Dendritic cell treated with granulocyte-macrophage colony-stimulating factor and Interleukin-4, amounts not matched to agents 40 ng/mL and 50 ng/mL, for 4 days (primary cell): ENCODE measurements at regions not wholly inside any gene's neighbourhood (a gene's known extent, or its start where the extent isn't known, plus 50 kb on each side); places are given as distances from the start of the nearest gene placed in this dataset.

Experiments used
- H3K27ac Mint-ChIP-seq: one replicate; pipeline ENCODE4 v1.8.0; 2022; ENCODE audit warnings: mild to moderate bottlenecking, mixed read lengths
- H3K27me3 Mint-ChIP-seq: one replicate; pipeline ENCODE4 v1.8.0; 2022; ENCODE audit warnings: mild to moderate bottlenecking, mixed read lengths
- H3K36me3 Mint-ChIP-seq: one replicate; pipeline ENCODE4 v1.8.0; 2022; ENCODE audit warnings: low read depth, mixed read lengths
- H3K4me1 Mint-ChIP-seq: one replicate; pipeline ENCODE4 v1.8.0; 2022; ENCODE audit warnings: low read depth, mixed read lengths
- H3K4me3 Mint-ChIP-seq: one replicate; pipeline ENCODE4 v1.8.0; 2022; ENCODE audit warnings: mild to moderate bottlenecking, moderate library complexity, mixed read lengths
- H3K9me3 Mint-ChIP-seq: one replicate; pipeline ENCODE4 v1.8.0; 2022; ENCODE audit warnings: mixed read lengths
- intact Hi-C: fragments of 100-400 bp; cut with micrococcal nuclease; formaldehyde crosslinking; loops from one replicate; pipeline ENCODE4 v1.15.0; 2022

- Mint-ChIP-seq H3K36me3 (no peaks in the 10 kb centered on the region), H3K27me3 (no peaks in the 10 kb centered on the region), H3K4me1 (no peaks in the 10 kb centered on the region), H3K27ac (no peak overlapping the region), H3K9me3 (peaks cover 17% of the 10 kb centered on the region), H3K4me3 (no peak overlapping the region)
- intact Hi-C loops, result loop anchor here (1.0 kb wide), 1 partner anchor 341 kb away; no protein-coding TSS in a partner anchor
These were observed 56.6 kb upstream of the POMGNT2 start for GRCh38 chr3:43162230-43163084.

- no peak overlapping the region for H3K4me3 Mint-ChIP-seq
- H3K36me3 Mint-ChIP-seq, result no peaks in the 10 kb centered on the region
- intact Hi-C loops, result loop anchor here (1.0 kb wide), 1 partner anchor 342 kb away; no protein-coding TSS in a partner anchor
- H3K27me3 Mint-ChIP-seq, result peaks cover 1% of the 10 kb centered on the region
- H3K27ac Mint-ChIP-seq, result no peak overlapping the region
- H3K4me1 Mint-ChIP-seq, result no peaks in the 10 kb centered on the region
- H3K9me3 Mint-ChIP-seq, result peaks cover 13% of the 10 kb centered on the region
These were observed 55.9 kb upstream of the POMGNT2 start for GRCh38 chr3:43161684-43162229.

DNA sequence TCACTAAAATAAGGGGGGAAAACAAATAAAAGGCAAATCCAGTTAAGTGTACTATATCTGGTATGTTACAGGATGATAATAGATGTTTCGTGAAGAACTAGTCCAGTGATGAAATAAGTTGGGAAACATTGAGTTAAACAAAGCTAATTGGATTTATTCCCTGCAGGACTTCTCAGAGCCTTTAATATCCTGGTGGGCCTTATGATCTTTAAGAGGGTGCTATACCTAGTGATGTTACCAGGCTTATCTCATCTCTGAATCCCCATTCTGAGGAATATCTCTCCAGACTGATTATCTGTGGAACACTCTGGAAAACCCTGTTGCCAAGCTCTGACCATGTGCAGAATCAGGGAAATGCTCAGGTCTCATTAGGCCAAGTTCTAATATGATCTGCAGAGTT lies 54.8 kb upstream of the POMGNT2 start:
- Mint-ChIP-seq H3K9me3 (peaks cover 2% of the 10 kb centered on the region), H3K27me3 (peaks cover 3% of the 10 kb centered on the region), H3K36me3 (no peaks in the 10 kb centered on the region), H3K4me3 (no peak overlapping the region), H3K27ac (no peak overlapping the region), H3K4me1 (no peaks in the 10 kb centered on the region)
- intact Hi-C loops, result no loop called here

DNA sequence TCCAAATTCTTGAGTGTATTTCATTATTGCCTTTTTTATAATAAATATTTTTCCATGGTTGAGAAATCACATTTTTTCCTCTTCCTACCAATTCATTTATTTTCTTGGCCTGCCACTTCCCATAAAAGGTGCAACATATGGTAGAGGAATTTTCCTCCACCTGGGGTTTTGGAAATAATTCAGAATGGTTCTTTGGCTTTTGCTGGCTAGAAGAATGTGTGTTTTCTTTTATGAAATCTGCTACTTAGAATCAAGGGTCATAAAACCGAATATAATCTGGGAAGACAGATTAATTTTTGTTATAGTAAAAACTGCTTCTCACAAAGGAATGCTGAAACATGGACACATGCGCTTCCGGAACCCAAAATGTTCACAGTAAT lies 54.0 kb upstream of the POMGNT2 start:
- Mint-ChIP-seq H3K27me3 (peaks cover 8% of the 10 kb centered on the region), H3K9me3 (no peaks in the 10 kb centered on the region), H3K27ac (no peak overlapping the region), H3K4me1 (no peaks in the 10 kb centered on the region), H3K4me3 (no peak overlapping the region), H3K36me3 (no peaks in the 10 kb centered on the region)
- intact Hi-C loops, result no loop called here

DNA sequence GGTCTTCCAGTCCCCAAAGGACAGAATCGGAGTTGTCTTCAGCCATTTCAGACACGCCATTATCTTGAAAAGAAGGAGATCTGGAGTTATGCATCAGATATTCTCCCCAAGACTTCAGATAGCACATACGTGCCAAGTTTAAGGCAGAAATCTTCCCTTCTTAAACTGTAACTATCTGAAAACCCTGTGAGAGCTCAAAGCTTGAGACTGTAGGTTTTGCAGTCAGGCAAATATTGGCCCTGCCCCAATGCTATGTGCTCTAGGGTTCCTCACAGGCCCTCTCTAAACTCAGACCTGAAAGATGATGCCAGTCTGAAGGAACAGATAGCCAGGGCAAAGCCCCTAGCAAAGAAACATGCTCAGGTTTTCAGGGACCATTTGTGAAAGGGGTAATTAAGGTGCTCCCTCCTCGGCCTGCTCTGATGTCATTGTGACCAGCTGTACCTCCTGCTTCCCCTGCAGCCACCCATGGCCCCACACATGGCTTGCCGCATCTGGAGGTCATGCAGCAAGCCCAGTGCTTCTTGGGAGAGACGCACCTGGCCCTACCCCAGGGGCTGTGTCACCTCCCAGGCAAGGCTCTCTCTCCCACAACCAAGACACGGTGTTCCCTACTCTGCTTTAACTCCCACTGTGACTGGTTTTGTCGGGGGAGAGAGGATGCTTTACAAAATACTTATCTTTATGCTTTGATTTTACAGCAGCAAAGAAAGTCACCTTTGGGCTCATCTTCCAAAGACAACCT lies 53.4 kb upstream of the POMGNT2 start:
- no peaks in the 10 kb centered on the region for H3K9me3 Mint-ChIP-seq
- H3K27ac Mint-ChIP-seq, result no peak overlapping the region
- peaks cover 8% of the 10 kb centered on the region for H3K27me3 Mint-ChIP-seq
- H3K36me3 Mint-ChIP-seq, result no peaks in the 10 kb centered on the region
- no peak overlapping the region for H3K4me3 Mint-ChIP-seq
- H3K4me1 Mint-ChIP-seq, result no peaks in the 10 kb centered on the region
- intact Hi-C loops, result no loop called here

DNA sequence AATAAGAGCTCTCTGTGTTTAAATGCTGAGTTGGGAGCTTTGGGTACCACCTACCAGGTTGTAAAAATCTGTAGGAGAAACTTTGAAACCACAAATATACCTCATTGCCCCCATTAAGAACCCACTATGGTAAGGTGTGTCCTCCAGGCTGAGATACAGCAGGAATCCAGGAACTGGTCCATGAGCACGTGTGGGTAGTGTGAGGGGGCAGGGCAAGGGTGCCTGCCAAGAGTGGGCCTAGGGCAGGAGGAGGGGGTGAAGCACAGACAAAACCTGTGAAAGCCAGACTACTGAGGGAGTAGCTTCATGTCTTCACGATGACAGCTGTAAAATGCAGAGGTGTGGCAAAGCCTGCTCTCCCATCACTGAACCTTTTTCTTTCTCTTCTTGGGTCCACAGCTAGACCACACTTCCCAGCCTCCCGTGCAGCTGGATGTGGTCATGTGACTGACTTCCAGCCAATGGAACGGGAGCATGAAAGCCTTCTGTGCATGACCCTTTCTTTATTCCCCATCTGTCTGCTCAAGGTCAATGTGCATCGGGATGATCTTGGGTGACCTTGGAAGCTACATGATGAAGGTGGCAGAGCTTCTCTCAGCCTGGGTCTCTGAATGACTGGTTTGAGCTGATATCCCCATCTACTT lies 51.1 kb upstream of the POMGNT2 start:
- Mint-ChIP-seq H3K4me1 (no peaks in the 10 kb centered on the region), H3K36me3 (no peaks in the 10 kb centered on the region), H3K27ac (no peak overlapping the region), H3K4me3 (no peak overlapping the region), H3K27me3 (peaks cover 19% of the 10 kb centered on the region), H3K9me3 (no peaks in the 10 kb centered on the region)
- intact Hi-C loops, result no loop called here

GRCh38 chr3:43155464-43156121 lies 49.7 kb upstream of the POMGNT2 start:
- Mint-ChIP-seq H3K9me3 (no peaks in the 10 kb centered on the region), H3K27me3 (peaks cover 26% of the 10 kb centered on the region), H3K4me1 (no peaks in the 10 kb centered on the region), H3K36me3 (no peaks in the 10 kb centered on the region), H3K27ac (no peak overlapping the region), H3K4me3 (no peak overlapping the region)
- intact Hi-C loops, result loop anchor here (2.0 kb wide), 1 partner anchor 195 kb away; no protein-coding TSS in a partner anchor
